ENCODE measurements at regions not wholly inside any gene's neighbourhood (a gene's known extent, or its start where the extent isn't known, plus 50 kb on each side); places are given as distances from the start of the nearest gene placed in this dataset.

GRCh38 chr13:44678197-44678596, 102.1 kb upstream of the TSC22D1 start:
- DNase-seq (ENCODE audit: low read depth, low spot score) (no peak), ATAC-seq (no peak)
- no TSS peak for BruUV-seq (replicated peaks)
- H2AFZ ChIP-seq (ENCODE audit: low read depth, low read length, poor library complexity, severe bottlenecking) = no peak overlapping the region
- POLR2A ChIA-PET = no interaction called here
- H4K20me1 ChIP-seq (ENCODE audit: insufficient read depth) = no peaks in the 10 kb centered on the region
- H3K4me1 ChIP-seq (ENCODE audit: control insufficient read depth in 1 of 2, insufficient read depth in 2 of 2, low read length in 2 of 2) = no peaks in the 10 kb centered on the region
- H3K9ac ChIP-seq (ENCODE audit: low read length) = no peak overlapping the region
- CTCF ChIA-PET = no interaction called here
- RAD21 ChIA-PET (ENCODE audit: low non-redundant PET in 1 of 2, low total read pairs in 2 of 2, uncharacterized antibody in 2 of 2, unreplicated experiment in 2 of 2) = no interaction called here
- H3K4me3 ChIP-seq (replicated peaks in 1 of 2; ENCODE audit: low read depth in 1 of 2, low read length in 2 of 2) = no peak overlapping the region
- no peaks in the 10 kb centered on the region for H3K9me3 ChIP-seq (ENCODE audit: control insufficient read depth in 1 of 2, insufficient read depth in 1 of 2, low read depth in 1 of 2, low read length in 2 of 2)
- H3K9me2 ChIP-seq (ENCODE audit: insufficient read depth) = no peaks in the 10 kb centered on the region
- H3K27ac ChIP-seq (ENCODE audit: low read depth, low read length) = no peak overlapping the region
- no peaks in the 10 kb centered on the region for H3K36me3 ChIP-seq (ENCODE audit: control insufficient read depth in 1 of 2, insufficient read depth in 2 of 2, low read length in 2 of 2)
- intact Hi-C loops (cut with micrococcal nuclease) = no loop called here
- no peak overlapping the region for H3K4me2 ChIP-seq (ENCODE audit: low read length)
- H3K79me2 ChIP-seq (ENCODE audit: insufficient read depth, low read length) = no peaks in the 10 kb centered on the region
- no peaks in the 10 kb centered on the region for H3K27me3 ChIP-seq (ENCODE audit: insufficient read depth, low read length)
- TF ChIP-seq FOSL1 (IDR thresholded peaks at IDR 0.05; ENCODE audit: low read depth) (no peak), ZBTB33 (IDR thresholded peaks at IDR 0.05; ENCODE audit: extremely low read depth, insufficient replicate concordance, low read length) (no peak), SIN3A (IDR thresholded peaks at IDR 0.05; ENCODE audit: low read depth) (no peak), ELF1 (IDR thresholded peaks at IDR 0.05; ENCODE audit: borderline replicate concordance, low read depth) (no peak), REST (IDR thresholded peaks at IDR 0.05; ENCODE audit: low read depth) (no peak), EGR1 (IDR thresholded peaks at IDR 0.05; ENCODE audit: low read depth) (no peak), TCF7L2 (IDR thresholded peaks at IDR 0.05; ENCODE audit: borderline replicate concordance, extremely low read depth, insufficient read depth, insufficient read length) (no peak), EZH2 (IDR thresholded peaks at IDR 0.05) (no peak), CTCF (IDR thresholded peaks at IDR 0.05 in 2 of 3, conservative IDR thresholded peaks at IDR 0.05 in 1 of 3; ENCODE audit: borderline replicate concordance in 1 of 3, insufficient read depth in 1 of 3, low read depth in 2 of 3, low read length in 2 of 3) (no peak), JUND (IDR thresholded peaks at IDR 0.05) (no peak), SP1 (IDR thresholded peaks at IDR 0.05; ENCODE audit: low read depth) (no peak), ATF3 (IDR thresholded peaks at IDR 0.05) (no peak), ZNF274 (IDR thresholded peaks at IDR 0.05; ENCODE audit: low read depth, low read length) (no peak), CBX3 (IDR thresholded peaks at IDR 0.05; ENCODE audit: low read depth) (no peak)

Data from HCT116 (cell line).